Tibial artery (tissue), 4 donors: ENCODE measurements at regions not wholly inside any gene's neighbourhood (a gene's known extent, or its start where the extent isn't known, plus 50 kb on each side); places are given as distances from the start of the nearest gene placed in this dataset.
"Not testable (repeated sequence)": the region's sequence is repeated elsewhere in the genome, so short reads cannot be mapped to it uniquely, and the experiment has no call there.

Source experiments
- DNase-seq, 2 donors: peaks; one replicate each; pipeline ENCODE4 v3.0.0-alpha.2; 2019
- H3K27ac ChIP-seq, 2 donors: fragments of 200-600 bp; sonication (generic) in 1 of 2; 1 replicate in 1 of 2; 2 replicates in 1 of 2; pipeline ENCODE4 v1.5.1; 2018 to 2019; ENCODE audit warnings: mild to moderate bottlenecking in 1 of 2
- H3K27me3 ChIP-seq, 2 donors: fragments of 200-600 bp; sonication (generic) in 1 of 2; one replicate each; pipeline versions ENCODE4 v1.5.1 to v1.6.0; 2016 to 2019
- H3K36me3 ChIP-seq, 3 donors: fragments of 200-600 bp; sonication (generic) in 2 of 3; one replicate each; pipeline ENCODE4 v1.5.1; 2016 to 2019; ENCODE audit warnings: mild to moderate bottlenecking in 2 of 3
- H3K4me1 ChIP-seq, 4 donors: fragments of 200-600 bp; sonication (generic) in 2 of 4; 1 replicate in 3 of 4; 2 replicates in 1 of 4; pipeline ENCODE4 v1.5.1; 2016 to 2019
- H3K4me3 ChIP-seq, 2 donors: fragments of 200-600 bp; sonication (generic) in 1 of 2; 1 replicate in 1 of 2; 2 replicates in 1 of 2; pipeline ENCODE4 v1.5.1; 2018 to 2019; ENCODE audit warnings: mild to moderate bottlenecking in 2 of 2
- H3K9me3 ChIP-seq, 3 donors: fragments of 200-600 bp; sonication (generic) in 1 of 3; one replicate each; pipeline ENCODE4 v1.5.1; 2016 to 2019
- intact Hi-C: fragments of 100-400 bp; cut with DNase I; formaldehyde crosslinking; loops from one replicate; pipeline ENCODE4 v1.15.0; 2023; ENCODE audit warnings: low total_unique reads
- TF ChIP-seq, protein P1 (sequence below), 2 experiments: fragments of 200-600 bp in 1 of 2; fragments of 450-650 bp in 1 of 2; IDR thresholded peaks; one replicate each; pipeline ENCODE4 v1.5.1; 2017 to 2019; ENCODE audit warnings: antibody characterized with exemption in 2 of 2, mild to moderate bottlenecking in 1 of 2, moderate library complexity in 1 of 2

DNA sequence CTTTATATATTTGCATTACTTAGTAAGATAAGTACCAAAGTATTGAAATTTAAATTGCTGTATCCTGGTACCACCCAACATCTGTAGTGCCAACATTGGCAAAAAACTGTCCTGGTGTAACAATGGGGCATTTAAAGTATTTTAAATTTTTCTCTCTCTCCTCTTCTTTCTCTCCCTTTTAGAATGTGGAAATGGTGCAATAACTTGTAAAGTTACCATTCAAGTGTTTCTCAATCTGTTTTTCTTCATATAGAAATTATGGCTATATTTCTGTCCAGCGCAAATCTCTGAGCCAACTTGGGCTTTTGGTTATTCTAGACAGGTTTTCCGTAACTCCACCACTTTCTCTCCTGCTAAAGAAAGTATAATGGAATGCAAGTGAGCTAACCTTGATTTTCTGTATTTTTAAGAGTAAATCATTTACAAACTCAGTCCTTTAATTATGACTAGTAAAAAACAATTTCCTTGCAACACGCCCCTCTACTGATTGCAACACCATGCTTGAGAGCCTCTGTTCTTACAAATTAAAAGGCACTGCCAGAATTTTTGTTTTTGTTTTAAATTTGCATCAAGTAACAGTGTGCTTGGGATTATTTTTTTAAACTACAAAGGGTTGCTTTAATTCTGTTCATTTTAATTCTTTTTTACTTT lies 324.2 kb upstream of the CITED2 start:
- H3K36me3 ChIP-seq, result no peaks in the 10 kb centered on the region
- TF ChIP-seq, protein P1, sequence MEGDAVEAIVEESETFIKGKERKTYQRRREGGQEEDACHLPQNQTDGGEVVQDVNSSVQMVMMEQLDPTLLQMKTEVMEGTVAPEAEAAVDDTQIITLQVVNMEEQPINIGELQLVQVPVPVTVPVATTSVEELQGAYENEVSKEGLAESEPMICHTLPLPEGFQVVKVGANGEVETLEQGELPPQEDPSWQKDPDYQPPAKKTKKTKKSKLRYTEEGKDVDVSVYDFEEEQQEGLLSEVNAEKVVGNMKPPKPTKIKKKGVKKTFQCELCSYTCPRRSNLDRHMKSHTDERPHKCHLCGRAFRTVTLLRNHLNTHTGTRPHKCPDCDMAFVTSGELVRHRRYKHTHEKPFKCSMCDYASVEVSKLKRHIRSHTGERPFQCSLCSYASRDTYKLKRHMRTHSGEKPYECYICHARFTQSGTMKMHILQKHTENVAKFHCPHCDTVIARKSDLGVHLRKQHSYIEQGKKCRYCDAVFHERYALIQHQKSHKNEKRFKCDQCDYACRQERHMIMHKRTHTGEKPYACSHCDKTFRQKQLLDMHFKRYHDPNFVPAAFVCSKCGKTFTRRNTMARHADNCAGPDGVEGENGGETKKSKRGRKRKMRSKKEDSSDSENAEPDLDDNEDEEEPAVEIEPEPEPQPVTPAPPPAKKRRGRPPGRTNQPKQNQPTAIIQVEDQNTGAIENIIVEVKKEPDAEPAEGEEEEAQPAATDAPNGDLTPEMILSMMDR (IDR thresholded peaks at IDR 0.05), result no peak
- H3K4me1 ChIP-seq, result peaks cover 0 to 16% (median 8%) of the 10 kb centered on the region in 4 donors
- peak in 1 of 2 donors; percentile 46 for DNase-seq
- H3K9me3 ChIP-seq, result no peaks in the 10 kb centered on the region
- no peak overlapping the region for H3K27ac ChIP-seq
- no peaks in the 10 kb centered on the region for H3K27me3 ChIP-seq
- no peak overlapping the region for H3K4me3 ChIP-seq
- intact Hi-C loops, result no loop called here

- intact Hi-C loops, H3K4me3 ChIP-seq, H3K27ac ChIP-seq, H3K9me3 ChIP-seq, H3K27me3 ChIP-seq, DNase-seq, H3K36me3 ChIP-seq: not testable (repeated sequence)
- peaks cover 0 to 16% (median 8%) of the 10 kb centered on the region in 4 donors for H3K4me1 ChIP-seq
These were observed 323.4 kb upstream of the CITED2 start for GRCh38 chr6:139697856-139698255.

DNA sequence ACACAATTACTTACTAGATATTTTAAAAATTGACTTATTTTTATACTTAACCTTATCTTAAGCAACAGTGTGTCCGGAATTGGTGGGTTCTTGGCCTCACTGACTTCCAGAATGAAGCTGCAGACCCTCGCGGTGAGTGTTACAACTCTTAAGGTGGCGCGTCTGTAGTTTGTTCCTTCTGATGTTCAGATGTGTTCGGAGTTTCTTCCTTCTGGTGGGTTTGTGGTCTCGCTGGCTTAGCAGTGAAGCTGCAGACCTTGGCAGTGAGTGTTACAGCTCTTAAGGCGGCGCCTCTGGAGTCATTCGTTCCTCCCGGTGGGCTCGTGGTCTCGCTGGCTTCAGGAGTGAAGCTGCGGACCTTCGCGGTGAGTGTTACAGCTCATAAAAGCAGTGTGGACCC lies 322.5 kb upstream of the CITED2 start:
- H3K27ac ChIP-seq, intact Hi-C loops: not testable (repeated sequence)

DNA sequence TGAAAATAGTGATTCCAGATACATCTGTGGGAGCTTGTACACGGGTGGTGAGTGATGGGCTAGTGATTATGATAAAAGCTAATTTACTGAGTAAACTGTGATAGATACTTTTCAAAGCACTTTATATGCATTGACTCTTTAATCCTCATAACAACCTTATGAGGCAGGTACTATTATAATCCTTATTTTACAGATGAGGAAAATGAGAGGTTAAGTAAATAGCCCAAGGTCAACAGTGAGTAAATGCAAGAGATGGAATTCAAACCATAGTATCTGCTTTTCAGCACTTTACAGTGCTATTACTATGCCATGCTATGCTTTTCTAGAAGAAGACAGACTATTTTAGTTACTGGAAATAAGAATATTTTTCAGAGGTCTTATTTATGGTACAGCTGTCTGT lies 320.9 kb upstream of the CITED2 start:
- no peaks in the 10 kb centered on the region for H3K36me3 ChIP-seq
- no peak for DNase-seq
- H3K27me3 ChIP-seq, result no peaks in the 10 kb centered on the region
- peaks cover 0 to 16% (median 8%) of the 10 kb centered on the region in 4 donors for H3K4me1 ChIP-seq
- no peak overlapping the region for H3K27ac ChIP-seq
- intact Hi-C loops, result no loop called here
- TF ChIP-seq, protein P1 (IDR thresholded peaks at IDR 0.05), result no peak
- H3K4me3 ChIP-seq, result no peak overlapping the region
- no peaks in the 10 kb centered on the region for H3K9me3 ChIP-seq

More for the DNA sequence above, 322.5 kb upstream of the CITED2 start:
- not testable (repeated sequence) for H3K27me3 ChIP-seq, DNase-seq, H3K9me3 ChIP-seq, H3K36me3 ChIP-seq, H3K4me3 ChIP-seq
- H3K4me1 ChIP-seq, result peaks cover 0 to 16% (median 8%) of the 10 kb centered on the region in 4 donors

- Histone ChIP-seq H3K27me3 (no peaks in the 10 kb centered on the region), H3K4me1 (peaks cover 0 to 4% (median 1%) of the 10 kb centered on the region in 4 donors), H3K9me3 (no peaks in the 10 kb centered on the region), H3K36me3 (no peaks in the 10 kb centered on the region), H3K4me3 (no peak overlapping the region), H3K27ac (no peak overlapping the region)
- TF ChIP-seq, protein P1 (IDR thresholded peaks at IDR 0.05), result no peak
- intact Hi-C loops, result no loop called here
- no peak for DNase-seq
These were observed 319.3 kb upstream of the CITED2 start for GRCh38 chr6:139693735-139694134.

DNA sequence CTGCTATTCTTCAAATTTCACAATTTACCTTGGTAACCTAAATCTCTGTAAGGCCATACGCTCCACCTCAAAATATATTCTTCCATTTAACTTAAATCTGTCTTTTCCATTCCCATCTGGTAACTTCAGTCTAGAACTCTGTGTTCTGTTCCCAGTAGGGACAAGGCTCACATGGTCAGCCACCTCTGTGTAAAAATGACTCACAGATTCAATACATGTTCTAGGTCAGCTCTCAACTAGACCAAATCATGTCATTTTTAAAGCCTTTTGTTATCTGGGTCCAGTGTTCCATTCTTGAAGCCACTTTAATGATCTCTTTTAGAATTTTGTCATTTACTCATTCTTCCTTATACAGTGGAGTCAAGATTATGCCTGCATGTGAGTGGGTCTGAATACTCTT lies 315.6 kb upstream of the CITED2 start:
- Histone ChIP-seq H3K4me1 (no peaks in the 10 kb centered on the region), H3K27me3 (no peaks in the 10 kb centered on the region), H3K36me3 (no peaks in the 10 kb centered on the region), H3K27ac (no peak overlapping the region), H3K9me3 (no peaks in the 10 kb centered on the region), H3K4me3 (no peak overlapping the region)
- intact Hi-C loops, result no loop called here
- no peak for DNase-seq
- TF ChIP-seq, protein P1 (IDR thresholded peaks at IDR 0.05), result no peak

DNA sequence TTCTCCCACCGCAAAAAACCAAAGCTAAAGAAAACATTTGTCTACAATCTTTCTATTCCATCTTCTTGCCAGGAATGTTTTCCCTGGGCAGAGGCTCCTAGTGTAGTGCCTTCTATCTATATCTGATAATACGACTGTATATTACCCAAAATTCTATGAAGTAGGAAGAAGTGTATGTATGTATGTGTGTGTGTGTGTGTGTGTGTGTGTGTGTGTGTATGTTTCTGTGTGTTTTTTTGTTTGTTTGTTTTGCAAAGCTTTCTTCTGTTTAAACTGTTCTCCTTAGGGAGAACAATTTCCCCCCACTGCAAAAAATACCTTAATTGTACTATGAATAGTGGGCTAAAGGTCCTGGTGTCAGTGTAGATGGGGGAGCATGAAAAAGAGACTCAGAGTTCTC lies 312.6 kb upstream of the CITED2 start:
- no peak for DNase-seq
- Histone ChIP-seq H3K4me1 (no peaks in the 10 kb centered on the region), H3K4me3 (no peak overlapping the region), H3K9me3 (no peaks in the 10 kb centered on the region), H3K36me3 (no peaks in the 10 kb centered on the region), H3K27ac (no peak overlapping the region), H3K27me3 (no peaks in the 10 kb centered on the region)
- TF ChIP-seq, protein P1 (IDR thresholded peaks at IDR 0.05), result no peak
- intact Hi-C loops, result no loop called here
